ENCODE measurements at regions not wholly inside any gene's neighbourhood (a gene's known extent, or its start where the extent isn't known, plus 50 kb on each side); places are given as distances from the start of the nearest gene placed in this dataset.

- no peak for TF ChIP-seq ZBTB25 (CRISPR knock-in tag; IDR thresholded peaks at IDR 0.05)
- TF ChIP-seq CTCF (CRISPR knock-in tag; IDR thresholded peaks at IDR 0.05): no peak
- TF ChIP-seq BRCA1 (CRISPR knock-in tag; IDR thresholded peaks at IDR 0.05): no peak
- TF ChIP-seq ZBTB40 (IDR thresholded peaks at IDR 0.05): no peak
- no peak for TF ChIP-seq ZBTB40 (CRISPR knock-in tag; IDR thresholded peaks at IDR 0.05)
- TF ChIP-seq BHLHE40 (IDR thresholded peaks at IDR 0.05; ENCODE audit: low read length): no peak
- no peak for TF ChIP-seq MAX (IDR thresholded peaks at IDR 0.05)
- no peak for TF ChIP-seq HCFC1 (IDR thresholded peaks at IDR 0.05; ENCODE audit: low read depth, low read length)
- no peak for TF ChIP-seq ZNF224 (CRISPR knock-in tag; IDR thresholded peaks at IDR 0.05)
- TF ChIP-seq CAMTA2 (CRISPR knock-in tag; IDR thresholded peaks at IDR 0.05; ENCODE audit: borderline replicate concordance): no peak
- no peak for TF ChIP-seq ZNF768 (CRISPR knock-in tag; IDR thresholded peaks at IDR 0.05)
- TF ChIP-seq POLR2A (IDR thresholded peaks at IDR 0.05; ENCODE audit: insufficient read depth in 1 of 2, low read depth in 2 of 2, low read length in 2 of 2): no peak
- no peak for TF ChIP-seq ZNF530 (CRISPR knock-in tag; IDR thresholded peaks at IDR 0.05; ENCODE audit: low read depth)
- no peak for TF ChIP-seq RFXAP (CRISPR knock-in tag; IDR thresholded peaks at IDR 0.05; ENCODE audit: borderline replicate concordance)
These were observed 1228.3 kb upstream of the WWC1 start for GRCh38 chr5:167063116-167063515.
